ENCODE measurements at regions not wholly inside any gene's neighbourhood (a gene's known extent, or its start where the extent isn't known, plus 50 kb on each side); places are given as distances from the start of the nearest gene placed in this dataset.

DNA sequence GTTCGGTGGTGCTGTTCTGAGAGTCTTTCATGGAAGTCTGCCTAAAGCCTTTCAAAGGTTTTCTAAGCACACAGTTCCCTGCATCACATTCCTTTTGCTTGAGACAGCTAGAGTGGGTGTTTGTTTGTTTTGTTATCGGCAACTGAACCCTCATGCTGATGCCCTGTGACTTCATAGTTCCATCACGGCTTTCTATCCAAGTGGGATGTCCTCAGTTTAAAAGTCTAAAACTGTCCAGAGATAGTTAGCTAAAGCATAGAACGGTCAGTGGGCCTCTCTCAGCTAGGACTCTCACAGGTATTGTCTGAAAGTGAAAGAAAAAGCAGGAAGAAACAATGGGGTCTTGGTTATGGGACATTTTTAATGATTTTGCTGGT is 337.3 kb downstream of the OSR1 start:
- TF ChIP-seq, protein P1, sequence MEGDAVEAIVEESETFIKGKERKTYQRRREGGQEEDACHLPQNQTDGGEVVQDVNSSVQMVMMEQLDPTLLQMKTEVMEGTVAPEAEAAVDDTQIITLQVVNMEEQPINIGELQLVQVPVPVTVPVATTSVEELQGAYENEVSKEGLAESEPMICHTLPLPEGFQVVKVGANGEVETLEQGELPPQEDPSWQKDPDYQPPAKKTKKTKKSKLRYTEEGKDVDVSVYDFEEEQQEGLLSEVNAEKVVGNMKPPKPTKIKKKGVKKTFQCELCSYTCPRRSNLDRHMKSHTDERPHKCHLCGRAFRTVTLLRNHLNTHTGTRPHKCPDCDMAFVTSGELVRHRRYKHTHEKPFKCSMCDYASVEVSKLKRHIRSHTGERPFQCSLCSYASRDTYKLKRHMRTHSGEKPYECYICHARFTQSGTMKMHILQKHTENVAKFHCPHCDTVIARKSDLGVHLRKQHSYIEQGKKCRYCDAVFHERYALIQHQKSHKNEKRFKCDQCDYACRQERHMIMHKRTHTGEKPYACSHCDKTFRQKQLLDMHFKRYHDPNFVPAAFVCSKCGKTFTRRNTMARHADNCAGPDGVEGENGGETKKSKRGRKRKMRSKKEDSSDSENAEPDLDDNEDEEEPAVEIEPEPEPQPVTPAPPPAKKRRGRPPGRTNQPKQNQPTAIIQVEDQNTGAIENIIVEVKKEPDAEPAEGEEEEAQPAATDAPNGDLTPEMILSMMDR (optimal IDR thresholded peaks at IDR 0.05 in 1 of 3, IDR thresholded peaks at IDR 0.05 in 1 of 3, conservative IDR thresholded peaks at IDR 0.05 in 1 of 3; ENCODE audit: extremely low read depth in 1 of 3, insufficient read depth in 2 of 3, low read length in 3 of 3) = no peak
- TF ChIP-seq EZH2 (IDR thresholded peaks at IDR 0.05; ENCODE audit: low read length) = no peak

Measured in keratinocyte (primary cell).